K562 (cell line): ENCODE measurements at regions not wholly inside any gene's neighbourhood (a gene's known extent, or its start where the extent isn't known, plus 50 kb on each side); places are given as distances from the start of the nearest gene placed in this dataset.

Experiments
- CAMTA2 ChIP-seq: fragments of 250-450 bp; sonication (Bioruptor Pico); conservative IDR thresholded peaks from 2 replicates; pipeline ENCODE4 v1.5.1; 2022
- CTCF ChIP-seq, 3 experiments: IDR thresholded peaks in 2 of 3; conservative IDR thresholded peaks in 1 of 3; 2 replicates each; pipeline ENCODE4 v1.5.1; 2011 to 2012; ENCODE audit warnings: low read length in 3 of 3, mild to moderate bottlenecking in 3 of 3, control low read depth in 2 of 3, improper control_type of control experiment in 1 of 3, inconsistent platforms in 1 of 3, low read depth in 1 of 3, mixed read lengths in 1 of 3, moderate library complexity in 1 of 3; ENCODE audit not compliant: insufficient read depth in 2 of 3
- ELF1 ChIP-seq: fragments of 200-800 bp; sonication (Bioruptor generic); IDR thresholded peaks from 2 replicates; pipeline ENCODE4 v1.6.1; 2016; ENCODE audit warnings: missing genetic modification characterization, missing compliant biosample characterization
- NR1H2 ChIP-seq: sonication (generic); formaldehyde crosslinking; IDR thresholded peaks from 2 replicates; pipeline ENCODE4 v1.4.0; 2020; ENCODE audit warnings: mild to moderate bottlenecking, missing genetic modification reagents
- POLR2A ChIP-seq: fragments of 450-650 bp; conservative IDR thresholded peaks from 2 replicates; pipeline ENCODE4 v1.6.1; 2016
- SAP30 ChIP-seq: fragments of 200-600 bp; sonication (generic); IDR thresholded peaks from 2 replicates; pipeline ENCODE4 v1.6.1; 2012; ENCODE audit warnings: borderline replicate concordance, low read depth, mild to moderate bottlenecking, moderate library complexity, low read length, control low read depth, inconsistent platforms; ENCODE audit not compliant: insufficient read depth, poor library complexity, severe bottlenecking
- ZNF224 ChIP-seq: sonication (generic); formaldehyde crosslinking; IDR thresholded peaks from 2 replicates; pipeline ENCODE4 v1.8.0; 2022; ENCODE audit warnings: mild to moderate bottlenecking, missing genetic modification reagents

DNA sequence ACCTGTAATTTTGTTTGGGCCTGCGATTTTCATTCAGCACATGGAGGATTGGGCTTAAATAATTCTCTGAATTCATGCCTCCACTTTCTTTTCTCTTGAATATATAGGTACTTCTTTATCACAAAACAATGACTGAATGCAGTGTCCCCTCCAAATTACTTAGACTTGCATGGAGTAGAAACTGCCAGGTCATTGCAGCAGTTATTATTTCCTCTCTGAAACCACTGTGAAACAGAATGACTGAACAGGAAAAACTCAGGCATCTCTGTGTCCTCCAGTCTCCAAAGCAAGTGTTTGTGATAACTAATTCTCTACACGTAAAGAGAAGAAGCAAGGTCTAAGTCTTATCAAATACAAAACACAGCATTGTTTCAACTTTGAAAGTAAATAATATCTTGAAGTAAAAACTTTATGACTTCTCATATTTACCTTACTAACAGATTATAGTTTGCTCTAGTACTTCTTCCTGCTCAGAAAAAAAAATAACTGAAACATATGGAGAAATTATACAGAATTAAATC, 144.5 kb upstream of the DIAPH2 start:
- TF ChIP-seq CAMTA2 (CRISPR knock-in tag) (no peak), CTCF (IDR thresholded peaks at IDR 0.05 in 2 of 3, conservative IDR thresholded peaks at IDR 0.05 in 1 of 3; ENCODE audit: insufficient read depth in 2 of 3, low read depth in 1 of 3, low read length in 3 of 3) (no peak), ELF1 (no peak), POLR2A (no peak), SAP30 (no peak), NR1H2 (CRISPR knock-in tag) (no peak), ZNF224 (CRISPR knock-in tag) (no peak)
